ENCODE measurements at regions not wholly inside any gene's neighbourhood (a gene's known extent, or its start where the extent isn't known, plus 50 kb on each side); places are given as distances from the start of the nearest gene placed in this dataset.
A peak's percentile ranks its signal among the peaks of the same experiment; 100 is the strongest.

DNA sequence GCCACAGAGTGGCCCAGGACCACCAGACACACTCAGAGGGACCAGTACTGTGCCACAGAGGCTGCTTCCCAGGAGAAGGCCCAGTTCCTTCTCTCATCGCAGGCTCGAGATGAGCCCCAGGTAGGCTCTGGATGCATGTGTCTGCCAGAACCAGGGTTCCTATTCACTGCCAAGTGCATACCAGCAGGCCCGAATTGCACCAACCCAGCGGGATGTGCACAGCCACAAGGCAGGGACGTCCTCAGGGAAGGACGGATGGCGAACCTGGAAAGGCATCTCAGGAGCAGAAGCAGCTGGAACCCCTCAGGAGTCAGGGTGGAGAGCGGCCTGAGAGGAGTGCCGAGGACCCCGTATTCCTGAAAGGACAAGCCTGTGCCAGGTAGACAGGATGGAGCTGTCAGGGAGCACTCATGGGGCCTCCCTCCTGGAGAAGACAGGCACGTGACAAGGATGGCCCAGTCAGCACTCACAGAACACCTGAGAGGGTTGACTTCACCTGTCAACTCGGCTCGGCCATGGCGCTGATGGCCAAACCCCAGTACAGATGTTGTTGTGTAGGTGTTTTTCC lies 73.7 kb downstream of the PTGR3 start:
- H3K27ac ChIP-seq: no peak overlapping the region
- no peak for TF ChIP-seq CTCF (conservative IDR thresholded peaks at IDR 0.05)
- no peak for TF ChIP-seq ZFX (IDR thresholded peaks at IDR 0.05)

DNA sequence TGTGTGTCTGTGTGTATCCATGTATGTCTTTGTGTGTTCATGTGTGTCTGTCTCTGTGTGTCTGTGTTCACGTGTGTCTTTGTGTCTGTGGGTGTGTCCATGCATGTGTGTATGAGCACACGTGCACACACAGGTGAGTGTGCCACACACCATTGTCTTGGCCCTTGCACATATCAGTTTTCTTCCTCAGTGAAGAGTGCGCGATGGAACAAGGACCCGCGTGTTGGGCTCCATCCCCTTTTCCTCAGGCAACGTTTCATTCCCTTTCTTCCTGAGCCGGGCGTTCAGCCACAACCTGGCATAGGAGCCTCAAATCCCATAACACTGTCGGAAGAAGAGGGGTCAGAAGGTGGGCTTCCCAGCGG lies 74.3 kb downstream of the PTGR3 start:
- TF ChIP-seq ZFX (IDR thresholded peaks at IDR 0.05): no peak
- no peak for TF ChIP-seq CTCF (conservative IDR thresholded peaks at IDR 0.05)
- no peak overlapping the region for H3K27ac ChIP-seq

DNA sequence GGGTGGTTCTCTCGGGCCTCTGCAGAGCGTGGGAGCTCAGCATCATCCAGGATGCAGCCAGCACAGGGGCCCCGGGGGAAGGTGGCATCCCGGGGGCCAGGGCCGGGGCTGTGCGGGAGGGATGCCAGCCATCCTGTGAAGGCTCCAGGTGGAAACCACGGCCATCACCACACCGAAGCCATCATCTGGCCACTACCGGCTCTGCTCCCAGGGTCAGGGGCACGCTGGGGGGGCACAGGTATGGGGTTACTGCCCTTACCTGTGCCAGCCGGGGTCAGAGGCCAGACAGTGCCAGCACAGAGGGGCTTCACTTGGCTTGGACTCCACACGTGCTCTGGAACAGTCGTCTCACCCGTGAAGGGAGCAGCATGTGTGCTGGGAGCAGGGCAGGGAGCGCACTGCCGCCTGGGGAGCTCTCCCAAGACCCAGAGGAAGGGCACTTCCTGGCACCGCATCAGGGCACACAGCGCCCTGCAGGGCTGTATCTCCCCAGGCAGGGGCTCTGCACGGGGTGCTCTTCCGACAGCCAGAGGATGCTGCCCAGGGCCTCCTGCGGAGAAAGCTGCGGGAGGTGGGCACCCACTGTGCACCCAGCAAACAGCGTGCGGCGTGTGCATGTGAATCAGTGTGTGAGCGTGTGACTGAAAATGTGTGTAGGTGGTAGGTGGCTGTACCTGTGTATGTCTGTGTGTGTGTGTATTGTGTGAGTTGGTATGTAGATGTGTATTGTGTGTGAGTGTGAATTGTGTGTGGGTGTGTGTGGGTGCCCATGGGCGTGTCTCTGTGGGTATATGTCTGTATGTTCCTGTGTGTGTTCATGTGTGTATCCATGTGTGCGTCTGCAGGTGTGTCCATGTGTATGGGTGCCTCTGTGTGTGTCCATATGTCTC lies 75.0 kb downstream of the PTGR3 start:
- TF ChIP-seq CTCF (conservative IDR thresholded peaks at IDR 0.05): no peak
- TF ChIP-seq ZFX (IDR thresholded peaks at IDR 0.05): no peak
- no peak overlapping the region for H3K27ac ChIP-seq

DNA sequence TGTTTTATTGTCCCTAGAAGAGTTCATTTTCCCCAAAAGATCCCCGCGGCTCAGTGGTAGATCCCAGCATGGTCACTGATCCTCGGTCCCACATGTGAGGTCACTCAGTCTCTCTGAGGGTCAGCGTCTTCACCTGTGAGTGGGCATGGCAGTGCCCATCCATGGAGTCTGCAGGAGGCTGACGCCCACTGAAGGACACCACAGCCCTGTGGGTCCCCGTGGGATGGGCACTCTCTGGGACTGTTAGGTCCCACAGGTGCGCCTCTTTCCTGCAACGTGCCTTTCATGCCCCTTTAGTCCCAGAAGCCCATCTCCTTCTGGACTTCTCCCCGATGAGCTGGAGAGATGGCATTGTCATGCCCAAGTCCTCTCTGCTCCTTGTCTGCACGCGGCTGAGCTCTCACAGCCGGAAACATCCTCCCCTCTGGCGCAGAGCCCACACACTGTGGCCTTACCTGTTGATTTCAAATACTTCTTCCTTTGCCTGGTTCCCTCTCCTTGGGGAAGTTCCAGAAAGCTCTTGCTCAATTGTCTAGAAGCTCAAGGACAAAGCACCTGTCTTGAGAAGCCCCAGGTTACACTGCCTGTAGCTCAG lies 75.9 kb downstream of the PTGR3 start:
- peak overlapping the region; percentile 5; the same call in 1 of the 2 replicates for H3K27ac ChIP-seq
- no peak for TF ChIP-seq CTCF (conservative IDR thresholded peaks at IDR 0.05)
- no peak for TF ChIP-seq ZFX (IDR thresholded peaks at IDR 0.05)

GRCh38 chr18:75132098-75132870 lies 76.7 kb downstream of the PTGR3 start:
- peak overlapping the region; percentile 5; the same call in 1 of the 2 replicates for H3K27ac ChIP-seq
- TF ChIP-seq CTCF (conservative IDR thresholded peaks at IDR 0.05) (no peak), ZFX (IDR thresholded peaks at IDR 0.05) (no peak)

- TF ChIP-seq ZFX (IDR thresholded peaks at IDR 0.05) (no peak), CTCF (conservative IDR thresholded peaks at IDR 0.05) (no peak)
- H3K27ac ChIP-seq: no peak overlapping the region
Observed at GRCh38 chr18:75131381-75132000, 77.4 kb downstream of the PTGR3 start.
